Omental fat pad (tissue), 3 donors: ENCODE measurements at regions not wholly inside any gene's neighbourhood (a gene's known extent, or its start where the extent isn't known, plus 50 kb on each side); places are given as distances from the start of the nearest gene placed in this dataset.

ENCODE experiments used
- ATAC-seq: fragments of 150-250 bp; one replicate; pipeline ENCODE4 v1.9.1; 2016; ENCODE audit warnings: mild to moderate bottlenecking, moderate library complexity; ENCODE audit not compliant: low FRiP score
- DNase-seq: peaks from one replicate; pipeline ENCODE4 v3.0.0-alpha.2; 2019; ENCODE audit warnings: low spot score
- TF ChIP-seq, protein P1 (sequence below), 3 donors: fragments of 450-650 bp; IDR thresholded peaks; one replicate each; pipeline ENCODE4 v1.5.1; 2016 to 2017; ENCODE audit warnings: antibody characterized with exemption in 3 of 3, mild to moderate bottlenecking in 3 of 3, moderate library complexity in 2 of 3

DNA sequence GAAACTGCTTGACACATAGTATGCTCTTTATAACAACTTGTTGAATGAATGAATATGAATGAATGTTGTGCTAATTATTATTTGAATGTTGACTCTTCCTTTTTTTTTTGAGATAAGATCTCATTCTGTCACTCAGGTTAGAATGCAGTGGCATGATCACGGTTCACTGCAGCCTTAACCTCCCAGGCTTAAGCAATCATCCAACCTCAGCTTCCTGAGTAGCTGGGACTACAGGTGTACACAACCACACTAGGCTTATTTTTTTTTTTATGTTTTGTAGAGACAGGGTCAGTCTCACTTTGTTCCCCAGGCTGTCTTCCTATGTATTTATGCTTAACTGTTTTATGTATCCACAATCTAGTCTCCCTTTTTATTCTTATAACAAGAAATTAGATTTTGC, 114.7 kb upstream of the WDFY3 start:
- TF ChIP-seq, protein P1, sequence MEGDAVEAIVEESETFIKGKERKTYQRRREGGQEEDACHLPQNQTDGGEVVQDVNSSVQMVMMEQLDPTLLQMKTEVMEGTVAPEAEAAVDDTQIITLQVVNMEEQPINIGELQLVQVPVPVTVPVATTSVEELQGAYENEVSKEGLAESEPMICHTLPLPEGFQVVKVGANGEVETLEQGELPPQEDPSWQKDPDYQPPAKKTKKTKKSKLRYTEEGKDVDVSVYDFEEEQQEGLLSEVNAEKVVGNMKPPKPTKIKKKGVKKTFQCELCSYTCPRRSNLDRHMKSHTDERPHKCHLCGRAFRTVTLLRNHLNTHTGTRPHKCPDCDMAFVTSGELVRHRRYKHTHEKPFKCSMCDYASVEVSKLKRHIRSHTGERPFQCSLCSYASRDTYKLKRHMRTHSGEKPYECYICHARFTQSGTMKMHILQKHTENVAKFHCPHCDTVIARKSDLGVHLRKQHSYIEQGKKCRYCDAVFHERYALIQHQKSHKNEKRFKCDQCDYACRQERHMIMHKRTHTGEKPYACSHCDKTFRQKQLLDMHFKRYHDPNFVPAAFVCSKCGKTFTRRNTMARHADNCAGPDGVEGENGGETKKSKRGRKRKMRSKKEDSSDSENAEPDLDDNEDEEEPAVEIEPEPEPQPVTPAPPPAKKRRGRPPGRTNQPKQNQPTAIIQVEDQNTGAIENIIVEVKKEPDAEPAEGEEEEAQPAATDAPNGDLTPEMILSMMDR (IDR thresholded peaks at IDR 0.05): no peak
- DNase-seq: no peak
- ATAC-seq: no peak

DNA sequence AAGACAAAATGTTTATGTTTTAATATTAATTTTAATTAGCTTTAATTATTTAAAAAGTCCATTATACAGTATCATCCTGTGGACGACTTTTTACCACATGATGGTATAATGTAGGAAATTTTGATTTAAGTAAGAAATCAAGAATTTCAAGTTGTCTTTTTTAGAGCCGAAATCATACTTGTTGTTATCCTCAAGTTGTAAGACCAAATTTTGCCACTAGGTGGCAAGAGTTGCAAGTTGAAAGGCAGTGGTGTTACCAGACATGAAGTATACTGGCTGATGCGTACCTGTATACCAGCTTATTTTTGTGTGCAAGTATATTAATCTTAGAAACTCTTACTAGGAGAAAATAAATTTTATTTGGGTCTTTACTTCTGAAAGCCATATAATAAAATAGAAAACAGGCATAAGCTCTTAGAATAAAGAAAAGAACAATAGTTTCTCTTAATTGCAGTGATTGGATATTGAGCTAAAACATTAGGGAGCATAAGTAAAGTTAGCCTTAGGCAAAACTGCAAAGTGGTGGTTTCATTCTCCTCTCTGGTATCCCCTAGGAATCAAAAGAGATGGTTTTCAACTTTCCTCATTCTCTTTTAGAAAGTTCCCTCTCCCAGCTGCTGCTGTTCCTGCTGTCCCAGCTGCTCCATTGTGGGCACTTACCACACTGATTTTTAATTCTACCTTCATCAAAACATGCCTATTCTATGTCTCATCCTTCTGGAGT, 118.0 kb upstream of the WDFY3 start:
- DNase-seq (no peak), ATAC-seq (no peak)
- TF ChIP-seq, protein P1 (IDR thresholded peaks at IDR 0.05): no peak

DNA sequence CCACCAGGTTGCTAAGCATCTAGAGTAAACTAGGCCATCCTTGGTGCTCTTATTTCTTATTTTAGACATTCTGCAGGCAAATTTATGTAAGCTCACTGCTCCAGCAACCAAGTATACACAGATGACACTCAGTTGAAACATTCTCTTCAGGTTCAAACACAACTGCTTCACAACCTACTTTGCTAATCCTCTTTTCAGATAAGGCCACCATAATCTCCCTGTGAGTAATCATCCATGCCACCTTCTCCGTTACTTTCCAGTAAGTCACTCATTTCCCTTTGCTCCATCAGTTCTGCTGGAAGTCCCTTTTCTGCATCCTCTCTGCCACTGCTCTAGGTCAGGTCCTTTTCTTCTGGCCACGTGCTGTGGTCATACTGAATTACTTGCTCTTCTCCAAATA, 120.2 kb upstream of the WDFY3 start:
- no peak for ATAC-seq
- TF ChIP-seq, protein P1 (IDR thresholded peaks at IDR 0.05): no peak
- DNase-seq: no peak

DNA sequence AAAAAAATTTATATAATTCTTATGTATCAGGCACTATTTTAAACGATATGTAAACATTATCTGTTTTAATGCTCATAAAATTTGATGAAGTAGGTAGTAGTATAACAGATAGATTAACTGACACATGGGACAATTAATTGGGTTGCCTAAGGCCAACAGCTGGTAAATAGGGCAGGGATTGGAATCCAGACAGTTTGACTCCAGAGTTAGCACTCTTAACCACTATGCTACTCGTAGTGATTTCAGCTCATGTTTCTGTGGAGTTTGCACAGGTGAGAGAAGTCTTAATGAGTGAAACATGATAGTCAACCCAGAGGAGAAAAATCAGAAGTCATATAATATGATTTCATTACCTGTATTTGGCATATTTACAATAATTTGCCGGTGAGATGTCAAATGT, 126.0 kb upstream of the WDFY3 start:
- TF ChIP-seq, protein P1 (IDR thresholded peaks at IDR 0.05): no peak
- no peak for DNase-seq
- ATAC-seq: no peak

- TF ChIP-seq, protein P1 (IDR thresholded peaks at IDR 0.05): no peak
- DNase-seq (no peak), ATAC-seq (no peak)
These were observed 126.5 kb upstream of the WDFY3 start for GRCh38 chr4:85092943-85093342.

GRCh38 chr4:85094735-85095134, 128.2 kb upstream of the WDFY3 start:
- TF ChIP-seq, protein P1 (IDR thresholded peaks at IDR 0.05): no peak
- ATAC-seq (no peak), DNase-seq (no peak)

DNA sequence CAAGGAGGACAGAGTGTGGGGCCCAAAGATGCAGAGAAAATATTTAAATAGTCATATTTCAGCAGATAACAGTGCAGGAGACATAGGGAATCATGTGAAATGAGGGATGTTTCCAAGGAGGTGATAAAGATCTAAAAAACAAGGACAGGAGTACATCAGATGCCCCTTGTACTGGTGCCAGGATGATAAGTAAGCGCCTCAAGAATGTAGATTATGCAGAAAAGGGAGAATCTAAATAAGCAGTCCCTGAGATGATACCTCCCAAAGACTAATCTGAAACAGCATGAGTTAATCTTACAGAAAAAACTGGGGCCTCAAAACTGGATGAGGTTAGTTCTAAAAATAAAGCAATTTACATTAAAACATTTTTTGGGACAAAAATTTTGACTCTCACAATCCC, 136.1 kb upstream of the WDFY3 start:
- DNase-seq (no peak), ATAC-seq (no peak)
- TF ChIP-seq, protein P1 (IDR thresholded peaks at IDR 0.05): no peak
